Epithelial cell of esophagus (primary cell): ENCODE measurements at regions not wholly inside any gene's neighbourhood (a gene's known extent, or its start where the extent isn't known, plus 50 kb on each side); places are given as distances from the start of the nearest gene placed in this dataset.

Experiments
- DNase-seq: peaks from one replicate; pipeline ENCODE4 v3.0.0; 2010; ENCODE audit warnings: low read depth
- H3K4me3 ChIP-seq: 2 replicates; pipeline ENCODE4 v1.5.1; 2011; ENCODE audit warnings: mild to moderate bottlenecking, low read length, control low read depth
- CTCF ChIP-seq: IDR thresholded peaks from 2 replicates; pipeline ENCODE4 v1.5.1; 2011; ENCODE audit warnings: low read depth, mild to moderate bottlenecking, low read length, control low read depth, inconsistent platforms; ENCODE audit not compliant: insufficient read depth; ENCODE audit errors: missing control alignments

GRCh38 chr3:55160241-55160983 lies 232.6 kb upstream of the LRTM1 start:
- H3K4me3 ChIP-seq = no peak overlapping the region
- DNase-seq = peak; percentile 1
- TF ChIP-seq CTCF = no peak

GRCh38 chr3:55159711-55160110 lies 231.9 kb upstream of the LRTM1 start:
- no peak for TF ChIP-seq CTCF
- no peak for DNase-seq
- H3K4me3 ChIP-seq = no peak overlapping the region

GRCh38 chr3:55159016-55159415 lies 231.2 kb upstream of the LRTM1 start:
- no peak for DNase-seq
- no peak overlapping the region for H3K4me3 ChIP-seq
- no peak for TF ChIP-seq CTCF

- H3K4me3 ChIP-seq = no peak overlapping the region
- no peak for DNase-seq
- TF ChIP-seq CTCF = no peak
Measured at GRCh38 chr3:55158345-55158744, 230.5 kb upstream of the LRTM1 start.

- DNase-seq = no peak
- H3K4me3 ChIP-seq = no peak overlapping the region
- TF ChIP-seq CTCF = no peak
Measured at GRCh38 chr3:55157731-55158130, 229.9 kb upstream of the LRTM1 start.

GRCh38 chr3:55156851-55157650 lies 229.2 kb upstream of the LRTM1 start:
- DNase-seq = no peak
- no peak overlapping the region for H3K4me3 ChIP-seq
- no peak for TF ChIP-seq CTCF
